ENCODE measurements at regions not wholly inside any gene's neighbourhood (a gene's known extent, or its start where the extent isn't known, plus 50 kb on each side); places are given as distances from the start of the nearest gene placed in this dataset.

DNA sequence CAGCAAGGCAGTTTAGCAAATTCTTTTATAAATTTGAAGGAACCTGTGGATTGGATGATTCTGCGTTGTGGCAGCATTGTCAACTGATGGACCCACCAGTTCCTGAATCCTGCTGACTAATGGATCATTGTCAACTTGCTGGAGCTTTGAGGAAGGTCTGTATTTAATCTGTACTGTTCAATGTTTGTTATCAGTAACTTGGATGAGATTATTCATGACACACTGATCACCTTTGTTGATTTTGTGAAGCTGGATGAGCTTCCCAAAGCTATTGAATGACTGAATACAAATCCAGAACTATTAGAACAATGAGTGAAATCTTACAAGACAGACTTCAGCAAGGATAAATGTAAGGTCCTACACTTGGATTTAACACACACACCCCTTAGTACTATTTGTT lies 101.3 kb downstream of the AQP4 start:
- Mint-ChIP-seq H3K27me3 (ENCODE audit: low read depth) (no peaks in the 10 kb centered on the region), H3K27ac (no peak overlapping the region), H3K36me3 (ENCODE audit: insufficient read depth in 2 of 2) (no peaks in the 10 kb centered on the region), H3K9me3 (peaks cover 2 to 5% of the 10 kb centered on the region in 2 donors), H3K4me3 (no peak overlapping the region), H3K4me1 (ENCODE audit: low read depth) (no peaks in the 10 kb centered on the region)
- ATAC-seq (replicated peaks in 1 of 2) (no peak), DNase-seq (no peak)

- H3K4me3 Mint-ChIP-seq, result no peak overlapping the region
- H3K36me3 Mint-ChIP-seq (ENCODE audit: insufficient read depth in 2 of 2), result no peaks in the 10 kb centered on the region
- peaks cover 2 to 5% of the 10 kb centered on the region in 2 donors for H3K9me3 Mint-ChIP-seq
- ATAC-seq (replicated peaks in 1 of 2) (no peak), DNase-seq (no peak)
- no peak overlapping the region for H3K27ac Mint-ChIP-seq
- no peaks in the 10 kb centered on the region for H3K27me3 Mint-ChIP-seq (ENCODE audit: low read depth)
- no peaks in the 10 kb centered on the region for H3K4me1 Mint-ChIP-seq (ENCODE audit: low read depth)
Observed at GRCh38 chr18:26763446-26764110, 101.9 kb downstream of the AQP4 start.

- Mint-ChIP-seq H3K27me3 (ENCODE audit: low read depth) (no peaks in the 10 kb centered on the region), H3K36me3 (ENCODE audit: insufficient read depth in 2 of 2) (no peaks in the 10 kb centered on the region), H3K4me3 (no peak overlapping the region), H3K4me1 (ENCODE audit: low read depth) (no peaks in the 10 kb centered on the region), H3K9me3 (no peaks in the 10 kb centered on the region), H3K27ac (no peak overlapping the region)
- DNase-seq (no peak), ATAC-seq (replicated peaks in 1 of 2) (no peak)
Observed at GRCh38 chr18:26757263-26758019, 108.1 kb downstream of the AQP4 start.

- Mint-ChIP-seq H3K9me3 (no peaks in the 10 kb centered on the region), H3K4me1 (ENCODE audit: low read depth) (no peaks in the 10 kb centered on the region), H3K27ac (no peak overlapping the region), H3K36me3 (ENCODE audit: insufficient read depth in 2 of 2) (no peaks in the 10 kb centered on the region), H3K4me3 (no peak overlapping the region), H3K27me3 (ENCODE audit: low read depth) (no peaks in the 10 kb centered on the region)
- ATAC-seq (replicated peaks in 1 of 2), result no peak
- no peak for DNase-seq
Observed at GRCh38 chr18:26756556-26756955, 109.0 kb downstream of the AQP4 start.

GRCh38 chr18:26746826-26747475 lies 118.6 kb downstream of the AQP4 start:
- H3K27me3 Mint-ChIP-seq (ENCODE audit: low read depth), result no peaks in the 10 kb centered on the region
- ATAC-seq (replicated peaks in 1 of 2), result no peak
- H3K27ac Mint-ChIP-seq, result no peak overlapping the region
- no peaks in the 10 kb centered on the region for H3K36me3 Mint-ChIP-seq (ENCODE audit: insufficient read depth in 2 of 2)
- DNase-seq, result no peak
- H3K4me3 Mint-ChIP-seq, result no peak overlapping the region
- H3K4me1 Mint-ChIP-seq (ENCODE audit: low read depth), result no peaks in the 10 kb centered on the region
- H3K9me3 Mint-ChIP-seq, result peaks cover 0 to 1% of the 10 kb centered on the region in 2 donors

DNA sequence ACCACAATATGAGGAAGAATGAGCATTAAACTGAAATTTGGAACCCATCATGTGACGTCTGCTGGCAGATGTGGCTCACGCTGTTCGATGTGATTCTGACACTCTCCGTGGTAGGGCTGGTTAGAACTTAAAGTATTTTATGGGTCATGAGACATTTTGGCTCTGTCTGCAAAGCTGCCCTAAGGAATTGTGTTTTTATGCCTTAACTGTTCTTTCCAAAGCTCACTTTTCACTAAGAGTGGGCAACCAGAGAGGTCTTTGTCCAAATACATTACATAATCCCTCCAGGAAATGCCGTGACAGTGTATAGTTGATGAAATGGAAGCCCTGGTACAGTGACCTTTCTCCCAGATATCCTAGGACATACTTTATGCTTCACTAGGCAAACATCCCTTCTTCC lies 119.1 kb downstream of the AQP4 start:
- Mint-ChIP-seq H3K4me3 (no peak overlapping the region), H3K27me3 (ENCODE audit: low read depth) (no peaks in the 10 kb centered on the region), H3K27ac (no peak overlapping the region), H3K4me1 (ENCODE audit: low read depth) (no peaks in the 10 kb centered on the region), H3K9me3 (peaks cover 0 to 1% of the 10 kb centered on the region in 2 donors), H3K36me3 (ENCODE audit: insufficient read depth in 2 of 2) (no peaks in the 10 kb centered on the region)
- ATAC-seq (replicated peaks in 1 of 2) (no peak), DNase-seq (no peak)

DNA sequence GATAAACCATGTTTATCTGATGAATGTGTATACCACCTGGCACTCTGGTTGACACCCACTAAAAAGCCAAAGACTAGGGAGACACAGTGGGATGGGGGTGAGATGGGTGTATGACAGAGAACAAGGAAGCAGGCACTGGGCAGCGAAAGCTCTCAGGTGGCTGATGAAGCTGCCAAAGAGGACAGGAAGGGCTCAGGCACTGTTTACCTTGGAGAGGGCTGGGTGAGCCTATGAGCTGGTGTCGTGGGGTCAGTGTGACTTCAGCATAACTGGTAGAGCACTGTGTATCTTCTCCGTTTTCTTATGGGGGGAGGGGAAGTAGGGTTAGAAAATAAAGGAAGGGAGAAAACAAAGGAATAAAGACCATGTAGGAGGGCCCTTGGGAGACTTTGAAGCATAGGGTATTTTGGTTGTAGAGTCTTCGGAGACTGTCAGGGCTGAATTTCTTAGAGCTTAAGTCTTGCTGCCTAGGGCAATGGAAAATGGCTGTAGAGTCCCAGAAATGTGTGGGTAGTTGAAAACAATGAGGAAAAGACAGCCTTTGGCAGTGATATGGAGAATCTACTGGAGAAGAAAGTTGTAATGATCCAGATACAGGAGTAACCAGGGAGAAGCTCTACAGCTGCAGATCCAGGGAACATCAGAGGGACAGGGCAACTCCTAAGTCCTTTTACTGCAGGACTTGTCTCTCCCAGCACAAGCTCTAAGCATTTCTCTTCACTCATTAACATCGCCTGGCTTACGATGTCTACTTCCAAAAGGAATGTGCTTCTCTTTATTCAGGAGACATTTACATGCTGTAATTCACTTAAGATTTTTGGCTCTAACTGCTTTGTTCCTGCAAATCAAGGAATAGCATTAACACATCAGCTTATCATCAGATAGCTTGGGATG lies 120.0 kb downstream of the AQP4 start:
- H3K9me3 Mint-ChIP-seq, result peaks cover 0 to 2% of the 10 kb centered on the region in 2 donors
- no peak overlapping the region for H3K27ac Mint-ChIP-seq
- H3K36me3 Mint-ChIP-seq (ENCODE audit: insufficient read depth in 2 of 2), result no peaks in the 10 kb centered on the region
- H3K4me3 Mint-ChIP-seq, result no peak overlapping the region
- no peak for DNase-seq
- ATAC-seq (replicated peaks in 1 of 2), result no peak
- H3K27me3 Mint-ChIP-seq (ENCODE audit: low read depth), result no peaks in the 10 kb centered on the region
- no peaks in the 10 kb centered on the region for H3K4me1 Mint-ChIP-seq (ENCODE audit: low read depth)

DNA sequence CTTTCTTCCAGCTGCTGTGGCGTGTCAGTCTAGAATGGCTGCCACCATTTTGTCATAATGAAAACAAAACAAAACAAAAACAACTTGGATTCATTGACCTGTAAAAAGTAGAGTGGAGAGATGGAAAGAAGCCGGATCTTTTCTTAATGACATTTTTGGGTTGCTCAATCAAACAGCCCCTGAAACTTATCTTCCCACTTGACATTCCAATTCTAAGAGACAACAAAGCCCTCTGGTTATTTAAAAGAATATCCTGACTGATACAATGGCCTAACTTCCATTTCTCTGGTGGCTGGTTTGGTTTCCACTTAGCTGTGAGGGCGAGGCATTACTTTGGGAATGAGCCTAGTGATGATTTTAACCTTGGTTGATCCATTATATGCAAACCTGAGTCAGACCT lies 123.7 kb downstream of the AQP4 start:
- ATAC-seq (replicated peaks in 1 of 2) (no peak), DNase-seq (no peak)
- Mint-ChIP-seq H3K36me3 (ENCODE audit: insufficient read depth in 2 of 2) (no peaks in the 10 kb centered on the region), H3K4me1 (ENCODE audit: low read depth) (no peaks in the 10 kb centered on the region), H3K27me3 (ENCODE audit: low read depth) (no peaks in the 10 kb centered on the region), H3K4me3 (no peak overlapping the region), H3K27ac (no peak overlapping the region), H3K9me3 (peaks cover 0 to 3% of the 10 kb centered on the region in 2 donors)

DNA sequence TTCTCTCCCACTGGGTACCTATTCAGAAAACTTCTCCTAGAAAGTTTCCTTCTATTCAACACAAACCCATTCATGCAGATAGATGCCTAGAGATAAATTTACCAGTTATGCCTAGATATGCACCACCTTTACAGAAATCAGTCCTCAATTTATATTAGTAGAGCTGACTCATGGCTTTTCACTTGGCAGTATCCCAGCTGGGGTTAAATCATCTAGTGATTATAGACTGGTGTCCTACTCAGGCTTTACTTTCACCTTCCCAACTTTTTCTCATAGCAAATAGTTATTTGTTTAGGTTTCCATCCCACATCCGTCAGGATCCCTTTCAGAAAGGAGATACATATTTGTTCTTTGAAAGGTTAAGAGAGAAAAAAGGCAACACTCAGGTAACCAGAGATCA lies 124.5 kb downstream of the AQP4 start:
- DNase-seq (no peak), ATAC-seq (replicated peaks in 1 of 2) (no peak)
- Mint-ChIP-seq H3K4me1 (ENCODE audit: low read depth) (no peaks in the 10 kb centered on the region), H3K27ac (no peak overlapping the region), H3K36me3 (ENCODE audit: insufficient read depth in 2 of 2) (no peaks in the 10 kb centered on the region), H3K27me3 (ENCODE audit: low read depth) (no peaks in the 10 kb centered on the region), H3K9me3 (peaks cover under 1 to 4% of the 10 kb centered on the region in 2 donors), H3K4me3 (no peak overlapping the region)

DNA sequence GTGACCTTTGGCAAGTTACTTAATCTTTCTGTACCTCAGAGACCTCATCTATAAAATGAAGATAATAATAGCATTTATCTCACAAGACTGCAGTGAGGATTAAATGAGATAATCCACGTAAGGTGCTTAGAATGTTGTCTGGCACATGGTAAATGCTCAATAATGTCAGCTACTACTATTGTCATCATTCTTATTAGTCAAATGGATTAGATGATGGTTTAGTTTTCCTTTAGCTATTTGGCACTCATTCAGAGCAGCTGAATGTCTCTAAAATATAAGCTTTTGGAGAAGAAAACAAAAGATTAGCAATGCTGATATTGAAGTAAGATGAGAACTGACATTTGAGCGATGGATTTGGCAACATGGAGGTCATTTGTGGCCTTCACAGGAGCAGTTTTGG lies 125.1 kb downstream of the AQP4 start:
- ATAC-seq (replicated peaks in 1 of 2) (no peak), DNase-seq (no peak)
- Mint-ChIP-seq H3K27me3 (ENCODE audit: low read depth) (no peaks in the 10 kb centered on the region), H3K36me3 (ENCODE audit: insufficient read depth in 2 of 2) (no peaks in the 10 kb centered on the region), H3K9me3 (peaks cover 4 to 5% of the 10 kb centered on the region in 2 donors), H3K4me1 (ENCODE audit: low read depth) (no peaks in the 10 kb centered on the region), H3K4me3 (no peak overlapping the region), H3K27ac (no peak overlapping the region)

DNA sequence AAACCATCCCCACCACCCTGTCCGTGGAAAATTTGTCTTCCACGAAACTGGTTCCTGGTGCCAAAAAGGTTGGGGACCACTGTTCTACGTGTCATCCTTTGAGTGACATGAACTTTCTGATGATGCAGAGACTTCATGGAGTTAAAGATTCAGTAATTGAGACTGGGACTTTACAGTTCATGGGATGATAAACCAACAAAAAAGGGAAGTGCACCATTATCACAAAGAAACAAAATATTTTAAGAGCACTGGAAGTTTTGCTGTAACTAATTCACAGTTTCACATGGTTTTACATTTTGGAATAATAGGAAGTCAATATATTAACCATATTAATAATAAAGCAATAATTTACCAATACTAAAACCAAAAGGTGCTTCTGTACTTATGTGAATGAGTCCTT lies 126.8 kb downstream of the AQP4 start:
- DNase-seq (no peak), ATAC-seq (replicated peaks in 1 of 2) (no peak)
- Mint-ChIP-seq H3K4me3 (no peak overlapping the region), H3K27me3 (ENCODE audit: low read depth) (no peaks in the 10 kb centered on the region), H3K4me1 (ENCODE audit: low read depth) (no peaks in the 10 kb centered on the region), H3K36me3 (ENCODE audit: insufficient read depth in 2 of 2) (no peaks in the 10 kb centered on the region), H3K9me3 (peaks cover 4% of the 10 kb centered on the region in 2 donors), H3K27ac (no peak overlapping the region)

DNA sequence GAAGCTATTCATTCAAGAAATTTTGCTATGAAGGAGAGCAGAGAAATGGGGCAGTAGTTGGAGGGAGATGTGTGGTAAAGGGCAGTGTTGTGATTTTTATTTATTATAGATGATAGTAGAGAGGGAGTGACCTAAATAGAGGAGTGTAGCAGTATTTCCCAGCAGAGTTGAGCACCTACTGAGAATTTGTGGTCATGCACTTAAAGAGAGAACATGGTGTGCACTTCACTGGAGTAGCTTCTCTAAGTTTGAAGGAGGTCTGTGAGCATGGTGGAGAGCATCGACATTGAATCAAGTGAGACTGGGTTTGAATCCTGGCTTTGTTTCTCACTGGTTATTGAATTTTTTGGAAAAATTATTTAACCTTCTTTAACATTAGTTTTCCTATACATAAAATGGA lies 129.2 kb downstream of the AQP4 start:
- DNase-seq (no peak), ATAC-seq (replicated peaks in 1 of 2) (no peak)
- no peaks in the 10 kb centered on the region for H3K36me3 Mint-ChIP-seq (ENCODE audit: insufficient read depth in 2 of 2)
- H3K4me3 Mint-ChIP-seq, result no peak overlapping the region
- no peaks in the 10 kb centered on the region for H3K4me1 Mint-ChIP-seq (ENCODE audit: low read depth)
- no peaks in the 10 kb centered on the region for H3K27me3 Mint-ChIP-seq (ENCODE audit: low read depth)
- H3K9me3 Mint-ChIP-seq, result peaks cover 4% of the 10 kb centered on the region in 2 donors
- H3K27ac Mint-ChIP-seq, result no peak overlapping the region

DNA sequence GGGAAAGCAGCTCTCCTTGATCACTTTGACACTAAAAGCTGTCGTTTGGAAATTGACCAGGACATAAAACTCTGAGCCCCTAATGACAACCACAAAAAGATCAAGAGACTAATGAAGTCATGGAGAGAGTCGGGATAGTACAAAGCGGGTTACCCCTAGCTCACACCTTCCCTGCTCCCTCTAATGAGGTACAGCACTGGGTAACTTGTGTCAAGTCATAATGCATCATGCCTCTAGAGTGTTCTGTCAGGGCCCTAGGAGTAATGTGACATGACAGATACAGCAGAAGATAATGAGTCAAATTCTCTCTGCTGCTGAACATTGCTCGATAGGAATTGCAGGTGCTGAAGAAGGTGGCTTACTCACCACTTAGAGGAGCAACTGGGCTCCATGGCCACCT lies 130.7 kb downstream of the AQP4 start:
- Mint-ChIP-seq H3K27me3 (ENCODE audit: low read depth) (no peaks in the 10 kb centered on the region), H3K4me1 (ENCODE audit: low read depth) (no peaks in the 10 kb centered on the region), H3K27ac (no peak overlapping the region)

More for the DNA sequence above, 130.7 kb downstream of the AQP4 start:
- H3K4me3 Mint-ChIP-seq, result no peak overlapping the region
- peaks cover 2 to 4% of the 10 kb centered on the region in 2 donors for H3K9me3 Mint-ChIP-seq
- no peak for DNase-seq
- H3K36me3 Mint-ChIP-seq (ENCODE audit: insufficient read depth in 2 of 2), result no peaks in the 10 kb centered on the region
- no peak for ATAC-seq (replicated peaks in 1 of 2)

Measured in activated T-cell treated with anti-CD3 and anti-CD28 coated beads, Interleukin-2, amount 50 U/mL, for 72 hours (primary cell).